ENCODE measurements at regions not wholly inside any gene's neighbourhood (a gene's known extent, or its start where the extent isn't known, plus 50 kb on each side); places are given as distances from the start of the nearest gene placed in this dataset.

GRCh38 chr15:92268900-92269299 is 124.8 kb upstream of the ST8SIA2 start:
- no peak for TF ChIP-seq CTCF (conservative IDR thresholded peaks at IDR 0.05; ENCODE audit: low read depth, low read length)
- no peak for TF ChIP-seq POLR2A (IDR thresholded peaks at IDR 0.05; ENCODE audit: low read depth, low read length)
- no peak for TF ChIP-seq FOS (IDR thresholded peaks at IDR 0.05; ENCODE audit: low read depth, low read length)
- TF ChIP-seq SMC3 (IDR thresholded peaks at IDR 0.05; ENCODE audit: low read depth, low read length), result no peak
- no peak for TF ChIP-seq RFX5 (IDR thresholded peaks at IDR 0.05; ENCODE audit: low read depth, low read length)
- TF ChIP-seq BHLHE40 (IDR thresholded peaks at IDR 0.05; ENCODE audit: low read depth, low read length), result no peak
- no peak for TF ChIP-seq MAZ (IDR thresholded peaks at IDR 0.05; ENCODE audit: borderline replicate concordance, low read depth, low read length)

Measured in IMR-90 (cell line).